ENCODE measurements at regions not wholly inside any gene's neighbourhood (a gene's known extent, or its start where the extent isn't known, plus 50 kb on each side); places are given as distances from the start of the nearest gene placed in this dataset.

- Histone ChIP-seq H3K36me3 (replicated peaks; ENCODE audit: insufficient read depth, low read length) (no peaks in the 10 kb centered on the region), H3K27ac (ENCODE audit: low read length) (no peak overlapping the region), H3K9me3 (replicated peaks; ENCODE audit: insufficient read depth, low read length) (no peaks in the 10 kb centered on the region), H3K9ac (ENCODE audit: low read length) (no peak overlapping the region), H3K79me2 (ENCODE audit: low read length) (no peaks in the 10 kb centered on the region), H3K4me3 (ENCODE audit: low read length) (no peak overlapping the region), H3K4me2 (ENCODE audit: low read depth, low read length) (no peak overlapping the region), H3K27me3 (replicated peaks; ENCODE audit: insufficient read depth, low read length) (no peaks in the 10 kb centered on the region), H2AFZ (ENCODE audit: low read length) (no peak overlapping the region), H3K9me2 (replicated peaks; ENCODE audit: insufficient read depth, low read length) (no peaks in the 10 kb centered on the region), H3K4me1 (ENCODE audit: low read length) (no peaks in the 10 kb centered on the region), H4K20me1 (ENCODE audit: insufficient read depth, low read length) (no peaks in the 10 kb centered on the region), H3F3A (ENCODE audit: insufficient read depth, low read length) (no peaks in the 10 kb centered on the region)
- no peak for TF ChIP-seq EZH2phosphoT487 (IDR thresholded peaks at IDR 0.05; ENCODE audit: low read length)
- no peak for TF ChIP-seq EZH2 (optimal IDR thresholded peaks at IDR 0.05; ENCODE audit: low read depth, low read length)
- no peak for TF ChIP-seq CTCF (IDR thresholded peaks at IDR 0.05; ENCODE audit: low read length)
- no peak for DNase-seq
Measured at GRCh38 chr15:69520067-69520466, 67.4 kb downstream of the RPLP1 start.

DNA sequence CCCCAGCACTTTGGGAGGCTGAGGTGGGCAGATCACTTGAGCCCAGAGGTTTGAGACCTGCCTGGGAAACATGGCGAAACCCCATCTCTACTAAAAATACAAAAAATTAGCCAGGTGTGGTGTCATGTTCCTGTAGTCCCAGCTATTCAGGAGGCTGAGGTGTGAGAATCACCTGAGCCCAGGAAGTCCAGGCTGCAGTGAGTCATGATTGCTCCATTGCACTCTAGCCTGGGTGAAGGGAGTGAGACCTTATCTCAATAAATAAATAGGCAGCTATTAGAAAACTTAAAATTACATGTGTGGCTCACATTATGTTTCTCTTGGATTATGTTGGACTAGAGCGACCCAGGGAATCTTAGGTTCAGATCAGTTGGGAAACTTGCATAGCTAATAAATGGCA lies 69.7 kb downstream of the RPLP1 start:
- Histone ChIP-seq H4K20me1 (ENCODE audit: insufficient read depth, low read length) (no peaks in the 10 kb centered on the region), H3K27ac (ENCODE audit: low read length) (no peak overlapping the region), H3K4me1 (ENCODE audit: low read length) (no peaks in the 10 kb centered on the region), H3K4me3 (ENCODE audit: low read length) (no peak overlapping the region), H3K27me3 (replicated peaks; ENCODE audit: insufficient read depth, low read length) (no peaks in the 10 kb centered on the region), H3K79me2 (ENCODE audit: low read length) (no peaks in the 10 kb centered on the region), H3K9me2 (replicated peaks; ENCODE audit: insufficient read depth, low read length) (no peaks in the 10 kb centered on the region), H3K9ac (ENCODE audit: low read length) (no peak overlapping the region), H3K9me3 (replicated peaks; ENCODE audit: insufficient read depth, low read length) (no peaks in the 10 kb centered on the region), H3F3A (ENCODE audit: insufficient read depth, low read length) (no peaks in the 10 kb centered on the region), H3K4me2 (ENCODE audit: low read depth, low read length) (no peak overlapping the region), H2AFZ (ENCODE audit: low read length) (no peak overlapping the region), H3K36me3 (replicated peaks; ENCODE audit: insufficient read depth, low read length) (no peaks in the 10 kb centered on the region)
- DNase-seq: no peak
- TF ChIP-seq EZH2 (optimal IDR thresholded peaks at IDR 0.05; ENCODE audit: low read depth, low read length): no peak
- no peak for TF ChIP-seq CTCF (IDR thresholded peaks at IDR 0.05; ENCODE audit: low read length)
- no peak for TF ChIP-seq EZH2phosphoT487 (IDR thresholded peaks at IDR 0.05; ENCODE audit: low read length)

- peak; percentile 56 for DNase-seq
- Histone ChIP-seq H3F3A (ENCODE audit: insufficient read depth, low read length) (no peaks in the 10 kb centered on the region), H3K9me3 (replicated peaks; ENCODE audit: insufficient read depth, low read length) (no peaks in the 10 kb centered on the region), H3K27ac (ENCODE audit: low read length) (no peak overlapping the region), H2AFZ (ENCODE audit: low read length) (no peak overlapping the region), H4K20me1 (ENCODE audit: insufficient read depth, low read length) (no peaks in the 10 kb centered on the region), H3K9ac (ENCODE audit: low read length) (no peak overlapping the region), H3K4me2 (ENCODE audit: low read depth, low read length) (no peak overlapping the region), H3K9me2 (replicated peaks; ENCODE audit: insufficient read depth, low read length) (no peaks in the 10 kb centered on the region), H3K4me3 (ENCODE audit: low read length) (no peak overlapping the region), H3K36me3 (replicated peaks; ENCODE audit: insufficient read depth, low read length) (no peaks in the 10 kb centered on the region), H3K27me3 (replicated peaks; ENCODE audit: insufficient read depth, low read length) (no peaks in the 10 kb centered on the region), H3K79me2 (ENCODE audit: low read length) (no peaks in the 10 kb centered on the region), H3K4me1 (ENCODE audit: low read length) (no peaks in the 10 kb centered on the region)
- no peak for TF ChIP-seq EZH2 (optimal IDR thresholded peaks at IDR 0.05; ENCODE audit: low read depth, low read length)
- TF ChIP-seq CTCF (IDR thresholded peaks at IDR 0.05; ENCODE audit: low read length): peak; percentile 75
- TF ChIP-seq EZH2phosphoT487 (IDR thresholded peaks at IDR 0.05; ENCODE audit: low read length): no peak
Measured at GRCh38 chr15:69523010-69524001, 70.7 kb downstream of the RPLP1 start.

All from MM.1S (cell line).